Glomerular endothelial cell (primary cell): ENCODE measurements at regions not wholly inside any gene's neighbourhood (a gene's known extent, or its start where the extent isn't known, plus 50 kb on each side); places are given as distances from the start of the nearest gene placed in this dataset.

Experiments used
- DNase-seq: peaks from one replicate; pipeline ENCODE4 v3.0.0-alpha.2; 2011; ENCODE audit warnings: low read depth, low spot score; ENCODE audit errors: extremely low read depth

DNA sequence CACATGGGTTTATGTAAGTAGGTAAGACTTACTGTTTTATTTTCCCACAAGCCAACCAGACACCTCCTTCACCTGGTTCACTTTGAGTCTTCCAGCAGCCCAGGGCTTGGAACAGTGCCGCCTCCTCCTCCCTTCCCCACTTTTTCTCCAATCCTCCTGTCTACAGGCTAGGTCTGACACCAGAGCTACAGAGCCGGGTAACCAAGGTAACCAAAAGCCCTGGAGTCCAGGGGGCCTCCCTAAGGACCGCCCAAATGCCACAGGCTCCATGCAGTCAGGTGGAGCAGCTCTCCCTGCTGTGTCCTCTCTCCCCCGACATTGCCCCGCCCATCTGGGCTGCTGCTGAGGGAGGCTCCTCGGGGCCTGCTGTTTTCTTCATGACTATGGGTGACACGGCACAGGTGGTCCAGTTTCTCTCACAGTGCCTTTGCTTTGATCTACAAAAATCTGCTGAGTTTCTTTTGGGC lies 138.0 kb upstream of the EFNA5 start:
- DNase-seq, result no peak

DNA sequence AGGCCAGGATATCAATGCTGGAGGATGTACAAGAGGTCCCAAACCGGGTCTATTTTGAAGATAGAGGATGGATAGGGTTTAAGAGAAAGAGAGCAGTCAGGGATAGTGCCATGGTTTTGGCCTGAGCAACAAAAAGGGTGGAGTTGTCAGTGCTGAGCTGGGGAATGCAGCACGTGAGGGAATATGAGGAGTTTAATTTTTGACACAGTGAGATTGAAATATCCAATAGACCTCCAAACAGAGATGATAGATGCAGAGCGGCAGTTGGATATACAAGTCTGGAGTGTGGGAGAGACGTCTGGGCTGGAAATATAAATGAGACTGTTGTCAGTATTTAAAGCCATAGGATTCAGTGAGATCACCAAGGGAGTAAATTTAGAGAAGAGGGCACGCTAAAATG lies 136.7 kb upstream of the EFNA5 start:
- DNase-seq, result no peak

DNA sequence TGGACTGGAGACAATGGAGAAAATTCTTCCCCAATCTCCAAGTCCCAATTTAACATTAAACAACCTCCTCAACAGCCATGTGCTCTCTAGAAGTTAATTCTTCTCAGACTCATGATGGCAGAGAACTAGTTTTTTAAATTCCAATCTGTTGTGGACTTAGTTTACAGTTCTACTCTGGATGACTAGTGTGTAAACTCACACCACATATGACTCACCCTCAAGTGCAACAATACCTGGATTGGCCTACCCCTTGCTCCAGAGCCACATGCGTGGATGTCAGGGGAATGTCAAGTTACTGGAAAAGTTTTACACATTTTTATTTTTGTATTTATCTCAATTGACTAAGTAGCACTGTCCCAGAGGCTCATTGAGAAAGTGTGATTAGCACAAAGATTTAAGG lies 136.0 kb upstream of the EFNA5 start:
- DNase-seq, result peak; percentile 10

DNA sequence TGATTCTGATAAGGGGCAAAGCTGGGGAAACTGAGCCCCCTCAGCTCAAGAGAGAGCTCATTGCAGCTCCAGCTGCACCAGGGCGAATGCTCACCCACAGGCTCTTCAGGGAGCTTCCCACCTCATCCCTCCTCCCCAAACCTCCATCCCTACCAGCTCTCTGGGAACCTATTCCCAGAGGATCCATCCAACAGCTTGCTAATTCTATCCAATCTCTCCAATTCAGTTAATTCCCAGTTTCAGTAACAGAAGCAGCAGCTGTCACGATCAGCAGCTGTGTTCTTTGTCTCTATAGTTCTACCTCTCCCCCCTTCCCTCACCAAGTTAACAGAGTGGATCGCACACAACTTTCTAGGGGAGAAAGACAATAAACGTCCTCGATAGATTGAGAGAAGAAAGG lies 135.5 kb upstream of the EFNA5 start:
- DNase-seq, result no peak

DNA sequence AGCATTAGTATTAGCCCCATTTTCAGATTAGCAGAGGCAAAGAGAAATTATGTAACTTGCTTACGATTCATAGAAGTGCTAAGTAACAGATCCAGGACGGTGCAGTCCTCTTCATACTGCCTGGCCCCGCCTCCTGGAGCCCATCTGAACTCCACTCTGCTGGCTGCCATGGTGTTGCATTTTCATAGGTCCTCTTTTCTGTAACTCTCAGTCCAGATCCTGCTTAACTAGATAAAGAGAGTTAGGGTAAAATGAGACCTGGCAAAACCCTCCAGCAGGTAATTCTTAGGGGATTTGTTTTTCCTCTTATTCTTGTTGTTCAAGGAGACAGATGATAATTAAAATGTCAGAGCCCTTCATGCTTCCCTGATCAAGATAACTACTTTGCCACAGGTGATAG lies 135.1 kb upstream of the EFNA5 start:
- no peak for DNase-seq

DNA sequence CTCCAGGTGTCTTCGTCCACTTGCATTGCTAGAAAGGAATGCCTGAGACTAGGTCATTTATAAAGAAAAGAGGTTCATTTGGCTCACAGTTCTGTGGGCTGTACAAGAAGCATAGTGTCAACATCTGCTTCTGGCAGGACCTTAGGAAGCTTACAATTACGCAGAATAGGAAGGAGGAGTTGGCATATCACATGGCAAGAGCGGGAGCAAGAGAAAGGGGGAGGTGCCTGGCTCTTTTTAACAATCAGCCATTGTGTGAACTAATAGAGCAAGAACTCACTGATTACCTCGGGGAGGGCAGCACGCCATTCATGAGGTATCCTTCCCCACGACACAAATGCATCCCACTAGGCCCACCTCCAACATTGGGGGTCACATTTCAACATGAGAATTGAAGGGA lies 134.4 kb upstream of the EFNA5 start:
- no peak for DNase-seq

DNA sequence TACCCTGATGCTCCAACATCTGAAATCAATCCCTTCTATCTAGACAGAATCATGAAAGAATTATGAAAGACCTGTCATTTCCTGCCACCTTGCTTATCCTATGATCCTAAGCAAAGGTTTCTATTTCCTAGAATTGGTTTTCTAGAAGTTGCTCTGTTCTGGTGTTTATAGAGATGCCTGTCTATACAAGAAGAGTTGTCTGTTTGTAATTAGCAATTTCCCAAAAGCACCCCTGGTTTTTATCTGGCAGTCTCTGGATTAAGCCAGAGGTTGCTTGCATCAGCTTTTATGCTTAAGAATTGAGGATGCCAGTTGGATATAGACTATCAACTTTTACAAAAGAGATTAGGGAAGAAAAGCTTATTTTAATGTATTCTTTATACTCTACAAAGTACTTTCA lies 133.0 kb upstream of the EFNA5 start:
- DNase-seq, result no peak

DNA sequence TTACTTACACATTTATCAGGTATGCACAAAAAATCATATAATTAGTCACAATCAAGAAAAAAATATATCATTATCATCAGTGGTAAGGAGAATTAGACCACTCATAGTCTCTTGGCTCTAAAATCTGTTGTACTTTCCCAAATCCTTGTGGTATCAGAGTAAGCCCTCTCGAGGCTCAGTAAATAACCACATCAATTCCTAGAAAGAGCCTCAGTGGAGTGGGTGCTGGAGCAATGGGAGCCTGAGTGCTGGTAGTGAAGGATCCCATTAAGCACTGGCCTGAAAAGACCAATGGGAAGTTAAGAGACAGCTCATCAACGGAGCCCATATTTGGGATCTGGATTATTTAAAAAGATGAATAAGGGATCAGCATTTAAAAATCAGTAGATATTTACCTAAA lies 130.3 kb upstream of the EFNA5 start:
- DNase-seq, result no peak

DNA sequence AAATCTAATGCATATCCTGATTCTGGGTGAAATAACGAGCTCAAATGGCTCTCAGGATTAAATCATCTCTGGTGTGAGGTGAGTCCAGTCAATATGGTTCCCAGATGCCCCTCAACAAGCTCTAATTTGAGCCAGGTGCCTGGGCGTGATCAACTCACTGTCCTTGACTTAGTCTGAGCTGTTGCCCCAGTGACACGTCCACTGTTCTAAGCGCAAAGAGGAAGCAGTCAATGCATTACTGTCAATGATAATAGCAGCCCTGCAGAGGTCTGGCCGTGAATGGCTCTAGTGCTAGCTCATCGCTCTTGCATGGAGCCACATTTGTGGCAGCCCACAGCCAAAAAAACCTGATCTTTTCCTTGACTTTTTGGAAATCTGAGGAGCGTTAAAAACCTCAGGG lies 128.6 kb upstream of the EFNA5 start:
- DNase-seq, result no peak

DNA sequence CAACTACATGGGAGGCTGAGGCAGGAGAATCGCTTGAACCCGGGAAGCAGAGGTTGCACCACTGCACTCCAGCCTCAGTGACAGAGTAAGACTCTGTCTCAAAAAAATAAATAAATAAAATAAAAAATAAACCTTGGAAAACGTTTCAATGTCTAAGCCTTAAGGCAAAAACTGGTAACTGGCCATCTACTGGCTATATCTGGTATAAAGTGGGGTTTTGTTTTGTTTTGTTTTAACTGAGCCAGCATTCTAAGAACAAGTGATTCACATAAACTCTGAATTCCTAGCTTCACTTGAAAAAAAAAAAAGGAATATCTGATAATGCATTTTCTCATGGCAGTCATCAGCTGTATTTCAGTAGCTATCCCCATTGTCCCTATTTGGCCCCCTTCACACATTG lies 126.1 kb upstream of the EFNA5 start:
- DNase-seq, result no peak

DNA sequence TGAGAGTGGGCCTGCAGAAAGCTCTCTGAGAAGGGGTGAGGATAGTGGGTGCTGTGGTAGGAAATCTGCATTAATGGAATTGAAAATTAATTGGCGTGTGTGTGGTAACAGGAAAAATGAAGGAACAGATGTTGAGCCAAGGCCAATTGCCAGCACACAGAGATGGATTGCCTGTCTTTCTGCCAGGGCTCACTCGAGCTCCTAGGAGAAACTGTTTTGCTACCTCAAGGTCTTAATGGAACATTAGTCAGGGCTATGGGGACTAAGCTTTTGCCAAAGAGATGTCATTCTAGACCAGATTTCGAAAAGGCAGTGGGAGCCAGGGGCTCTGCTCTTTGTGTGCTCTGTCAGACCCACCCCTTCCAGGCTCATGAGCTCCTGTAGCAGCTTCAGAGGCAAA lies 124.0 kb upstream of the EFNA5 start:
- no peak for DNase-seq

DNA sequence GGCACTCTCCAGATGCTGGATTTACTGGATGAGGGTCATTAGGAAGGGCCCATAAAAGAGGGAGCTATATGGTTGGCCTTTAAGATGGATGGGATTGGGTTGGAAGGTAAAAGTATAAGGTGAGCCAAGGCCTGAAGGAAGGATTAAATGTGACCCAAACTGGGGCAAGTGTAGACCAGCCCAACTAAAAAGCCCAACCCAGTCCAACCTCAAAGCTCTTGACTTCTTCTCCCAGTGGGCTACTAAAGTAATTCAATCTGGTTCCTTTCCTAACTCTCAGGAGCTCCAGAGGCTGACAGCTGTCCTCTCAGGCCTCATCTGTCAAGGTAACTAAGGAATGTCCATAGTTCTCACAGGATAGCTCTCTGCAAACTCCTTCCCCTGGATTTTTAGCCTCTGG lies 122.2 kb upstream of the EFNA5 start:
- DNase-seq, result no peak

DNA sequence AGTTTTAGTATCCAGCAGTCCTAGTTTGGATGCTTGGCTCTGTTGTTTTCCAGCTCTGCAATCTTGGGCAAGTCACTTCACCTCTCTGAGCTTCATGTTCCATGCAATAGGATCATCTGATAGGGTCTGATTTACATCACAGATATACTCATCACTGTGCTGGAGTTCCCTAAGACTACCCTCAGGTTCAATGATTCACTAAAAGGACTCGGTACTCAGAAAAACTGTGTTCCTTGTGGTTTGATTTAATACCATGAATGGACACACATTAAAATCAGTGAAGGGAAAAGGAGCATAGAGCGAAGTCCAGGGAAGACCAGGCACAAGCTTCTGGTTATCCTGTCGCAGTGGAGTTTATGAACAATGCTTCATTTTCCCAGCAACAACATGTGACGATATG lies 119.9 kb upstream of the EFNA5 start:
- DNase-seq, result no peak

DNA sequence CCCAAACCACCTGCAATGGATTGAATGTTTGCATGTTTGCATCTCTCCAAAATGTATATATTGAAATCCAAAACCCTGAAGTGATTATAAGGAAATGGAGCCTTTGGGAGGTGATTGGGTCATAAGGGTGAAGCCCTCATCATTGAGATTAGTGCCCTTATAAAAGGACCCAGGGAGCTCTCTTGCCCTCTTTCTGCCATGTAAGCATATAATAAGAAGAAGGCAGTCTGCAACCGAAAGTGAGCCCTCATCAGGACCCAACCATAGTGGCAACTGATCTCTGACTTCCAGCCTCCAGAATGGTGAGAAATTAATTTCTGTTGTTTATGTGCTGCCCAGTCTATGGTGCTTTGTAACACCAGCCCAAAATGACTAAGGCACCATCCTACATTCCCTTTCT lies 115.7 kb upstream of the EFNA5 start:
- no peak for DNase-seq

DNA sequence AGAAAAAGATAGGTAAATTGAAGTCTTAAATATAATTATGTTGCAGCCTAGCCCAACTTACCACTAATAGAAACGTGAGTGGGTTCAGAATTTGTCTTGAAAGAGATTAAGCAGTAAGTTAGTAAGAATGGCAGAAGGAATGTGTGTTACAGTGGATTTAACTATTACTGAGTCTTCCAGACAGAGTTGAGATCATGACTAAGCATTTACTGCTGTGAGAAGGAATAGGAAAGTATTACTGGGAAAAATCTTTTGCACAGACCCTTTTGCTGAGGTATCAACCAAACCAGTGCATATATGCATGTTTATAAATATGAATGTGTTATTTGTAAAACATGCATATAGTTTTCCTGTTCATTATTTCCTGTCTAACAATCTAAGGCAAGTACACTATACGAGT lies 112.8 kb upstream of the EFNA5 start:
- DNase-seq, result no peak

DNA sequence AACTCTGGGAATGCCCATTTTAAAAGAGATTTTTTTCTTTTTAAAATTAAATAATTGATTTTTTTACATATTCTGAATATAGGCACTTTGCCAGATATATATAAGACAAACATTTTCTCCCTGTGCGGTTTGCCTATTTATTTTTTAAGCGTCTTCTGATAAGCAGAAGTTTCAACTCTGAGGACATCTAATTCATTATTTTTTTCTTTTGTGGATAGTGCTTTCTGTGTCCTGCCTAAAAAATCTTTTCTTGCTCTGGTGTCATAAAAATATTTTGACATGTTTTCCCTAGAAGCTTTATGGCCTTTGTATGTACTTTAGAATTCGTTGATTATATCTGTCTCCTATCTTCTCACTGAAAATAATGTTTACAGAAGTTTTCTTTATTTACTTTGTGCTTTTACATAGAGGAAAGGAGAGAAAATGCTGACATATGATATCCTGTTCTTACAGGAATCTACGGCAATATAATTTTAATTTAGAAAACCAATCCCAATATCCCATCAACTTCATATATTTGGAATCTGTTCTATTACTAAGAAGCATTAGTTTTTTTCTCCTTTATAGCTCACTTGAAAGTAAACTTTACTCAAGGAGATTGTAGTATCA lies 111.9 kb upstream of the EFNA5 start:
- no peak for DNase-seq

DNA sequence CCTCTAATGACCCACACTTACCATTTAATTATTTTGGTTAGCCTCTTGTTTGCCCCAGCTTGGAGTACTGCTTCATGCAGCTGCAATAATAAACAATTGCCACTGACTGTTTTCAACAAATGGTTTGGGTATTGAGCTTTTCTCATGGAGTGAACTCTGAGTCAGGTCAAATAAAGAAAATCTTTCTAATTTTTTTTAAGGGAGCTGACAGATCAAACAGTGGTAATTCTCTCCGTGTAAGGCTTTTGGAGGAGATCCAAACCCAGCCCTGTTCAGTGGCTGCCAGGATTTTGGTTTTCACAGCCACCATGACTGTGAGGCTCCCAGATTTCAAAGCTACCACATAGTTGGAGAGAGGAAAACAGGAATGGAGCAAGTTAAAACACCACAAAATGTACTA lies 110.7 kb upstream of the EFNA5 start:
- DNase-seq, result no peak

DNA sequence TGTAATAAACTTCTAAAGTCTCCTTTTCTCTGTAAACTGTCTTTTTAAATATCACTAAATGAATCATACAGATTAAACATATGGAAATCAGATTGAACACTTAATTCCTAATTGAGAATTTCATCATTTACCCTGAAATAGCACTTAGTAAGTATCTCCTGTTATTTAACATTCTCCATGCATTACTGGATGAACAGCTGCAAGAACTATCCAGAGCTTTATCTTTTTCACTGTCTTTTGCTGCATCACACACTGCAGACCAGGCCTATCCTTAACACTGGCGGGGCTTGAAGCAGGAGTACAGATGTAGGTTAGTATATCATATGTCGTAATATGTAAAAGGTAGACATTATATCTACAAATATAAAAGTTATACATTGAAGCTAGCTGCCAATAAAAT lies 108.7 kb upstream of the EFNA5 start:
- no peak for DNase-seq

DNA sequence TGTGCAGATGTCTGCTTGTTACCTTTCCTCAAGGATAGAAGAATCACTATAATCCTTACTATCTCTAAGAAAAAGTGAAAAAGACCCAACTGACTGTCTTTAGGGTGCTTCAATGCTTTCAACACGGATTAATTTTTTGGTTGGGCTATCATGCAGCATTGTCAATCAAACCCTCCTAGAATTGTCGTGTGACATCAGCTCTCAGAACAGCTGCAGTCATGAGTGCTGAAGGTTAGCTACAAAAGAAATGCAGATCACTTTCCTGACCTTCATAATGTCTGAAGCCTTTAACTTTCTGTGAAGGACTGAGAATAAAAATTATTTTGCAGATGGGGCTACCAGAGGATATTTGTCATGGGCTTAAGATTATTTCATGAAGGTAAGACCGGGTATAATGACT lies 107.9 kb upstream of the EFNA5 start:
- DNase-seq, result no peak

DNA sequence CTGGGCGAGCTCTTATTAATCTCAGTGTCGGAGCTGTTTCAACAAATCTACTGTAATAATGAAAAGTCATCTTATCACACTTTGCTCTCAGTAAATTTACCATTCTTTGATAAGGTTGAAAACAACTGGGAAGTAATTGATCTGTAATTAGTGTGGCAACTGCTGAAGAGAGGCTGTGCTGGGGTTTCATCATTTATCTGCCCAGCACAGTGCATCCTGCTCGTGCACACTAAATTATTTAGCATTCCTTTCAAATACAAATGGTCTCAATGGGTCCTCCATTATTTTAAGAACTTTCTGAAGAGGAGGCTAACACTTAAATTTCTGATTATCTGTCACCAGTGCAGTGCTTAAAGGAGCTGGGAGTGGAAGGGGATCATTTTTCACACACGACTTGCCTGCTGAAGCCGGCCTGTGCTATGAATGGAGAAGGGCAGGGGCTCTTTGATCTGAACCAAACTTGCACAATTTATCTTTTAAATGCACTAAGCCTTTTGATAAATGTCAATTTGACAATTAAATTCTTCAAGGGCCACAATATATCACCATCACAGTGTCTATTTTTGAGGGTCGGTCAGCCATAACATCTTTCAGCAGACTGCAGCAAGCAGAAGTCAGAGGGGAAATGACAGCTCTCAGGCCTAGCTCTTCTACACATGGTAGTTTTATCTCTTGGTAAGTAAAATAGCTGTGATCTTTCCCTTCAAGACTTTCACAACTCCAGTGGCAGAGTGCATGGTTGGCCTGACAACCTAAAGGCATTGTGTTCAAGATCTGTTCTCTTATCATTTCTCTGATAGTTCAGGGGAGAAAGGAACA lies 106.4 kb upstream of the EFNA5 start:
- DNase-seq, result no peak

DNA sequence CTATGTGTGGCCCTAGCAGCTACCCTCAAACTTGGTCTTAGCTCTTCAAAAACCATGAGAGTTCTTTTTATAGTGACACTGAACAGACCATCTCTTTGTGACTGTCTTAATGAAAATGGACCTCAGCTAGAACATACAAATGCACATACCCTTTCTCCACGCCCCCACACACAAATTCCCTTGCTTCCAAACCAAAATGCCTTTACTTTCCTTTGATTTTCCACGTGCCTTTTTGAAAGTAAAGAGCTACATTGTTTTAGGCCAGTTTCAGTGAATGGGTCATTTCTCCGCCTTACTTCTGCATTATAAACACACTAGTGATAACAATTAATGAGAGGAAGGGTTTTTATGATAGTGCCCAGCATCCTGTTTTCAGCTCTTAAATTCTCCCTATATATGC lies 105.8 kb upstream of the EFNA5 start:
- DNase-seq, result no peak

DNA sequence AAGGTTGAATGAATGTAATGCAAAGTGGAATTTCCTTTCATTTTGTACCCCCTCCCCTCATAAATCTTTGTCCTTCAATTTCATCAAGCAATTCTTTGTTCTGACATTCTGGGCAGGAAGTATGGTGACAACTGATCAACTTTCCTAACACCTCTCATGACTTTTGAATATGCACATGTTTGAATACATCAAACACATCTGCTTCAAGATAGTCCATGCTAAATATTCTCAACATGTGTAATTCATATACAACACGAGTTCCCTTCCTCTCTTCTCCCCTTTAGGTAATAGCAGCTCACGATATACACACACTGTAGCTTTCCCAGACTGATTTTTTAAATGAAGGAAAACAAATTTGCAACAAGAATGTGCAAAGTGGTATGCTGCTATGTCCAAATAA lies 103.6 kb upstream of the EFNA5 start:
- no peak for DNase-seq

DNA sequence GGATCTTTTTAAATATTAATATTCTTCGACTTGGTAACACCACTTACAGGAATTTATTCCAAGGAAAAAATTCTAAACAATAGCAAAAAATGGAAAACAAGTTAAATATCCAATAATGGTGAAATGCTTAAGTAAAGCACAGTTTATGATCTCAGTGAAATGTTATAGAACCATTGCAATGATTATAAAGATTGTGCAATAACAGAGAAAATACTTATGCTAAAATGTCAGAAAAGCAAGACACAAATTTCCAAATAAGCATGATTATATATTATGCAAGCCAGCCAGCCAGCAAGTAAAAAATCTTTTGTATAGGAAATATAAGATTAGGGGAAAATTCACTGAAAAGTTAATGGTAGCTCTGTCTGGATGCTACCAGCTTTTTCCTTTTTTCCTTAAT lies 102.7 kb upstream of the EFNA5 start:
- no peak for DNase-seq
